Activated naive CD8-positive, alpha-beta T cell (primary cell): ENCODE measurements at regions not wholly inside any gene's neighbourhood (a gene's known extent, or its start where the extent isn't known, plus 50 kb on each side); places are given as distances from the start of the nearest gene placed in this dataset.

Experiments used
- H3K27ac Mint-ChIP-seq: one replicate; pipeline ENCODE4 v1.8.0; 2021; ENCODE audit warnings: mixed read lengths
- H3K27me3 Mint-ChIP-seq: one replicate; pipeline ENCODE4 v1.8.0; 2021; ENCODE audit warnings: mixed read lengths
- H3K36me3 Mint-ChIP-seq: one replicate; pipeline ENCODE4 v1.8.0; 2021; ENCODE audit warnings: mixed read lengths
- H3K4me1 Mint-ChIP-seq: one replicate; pipeline ENCODE4 v1.8.0; 2021; ENCODE audit warnings: low read depth, mixed read lengths
- H3K4me3 Mint-ChIP-seq: one replicate; pipeline ENCODE4 v1.8.0; 2021; ENCODE audit warnings: mild to moderate bottlenecking, mixed read lengths
- H3K9me3 Mint-ChIP-seq: one replicate; pipeline ENCODE4 v1.8.0; 2021; ENCODE audit warnings: low read depth, mixed read lengths

DNA sequence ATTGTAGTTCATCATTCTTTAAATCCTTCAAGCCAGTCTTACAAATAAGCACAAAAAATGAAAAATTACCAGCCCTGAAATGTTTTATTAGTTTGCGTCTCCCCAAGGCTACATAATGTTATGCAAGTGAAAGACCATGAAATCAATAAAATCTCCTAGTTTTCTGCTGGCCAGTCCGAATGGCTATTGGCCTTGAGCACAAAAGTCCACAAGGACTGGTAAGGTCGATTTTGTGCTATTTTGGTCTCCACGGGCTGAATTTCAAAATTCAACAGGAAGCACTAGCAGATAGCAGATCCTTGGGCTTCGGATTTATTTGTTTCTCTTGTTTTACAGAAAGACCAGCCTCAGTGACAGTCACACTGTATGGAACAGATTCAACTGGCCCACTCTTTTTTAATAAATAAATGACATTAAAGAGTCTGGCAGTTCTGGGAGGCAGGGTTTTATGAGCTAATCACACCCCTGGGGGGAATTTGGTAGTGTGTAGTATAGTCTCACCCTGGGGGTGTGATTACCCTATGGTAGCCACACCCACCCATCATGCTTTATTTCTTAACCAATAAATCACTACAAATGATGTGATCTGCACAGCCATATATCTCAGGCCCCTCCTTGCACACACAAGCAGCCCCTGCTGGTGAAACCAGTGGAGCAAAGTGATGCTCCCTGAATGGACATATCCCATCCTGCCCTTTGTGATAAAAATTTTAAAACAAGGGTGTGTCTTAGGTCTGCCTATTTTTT is 51.1 kb upstream of the TMEM33 start:
- no peak overlapping the region for H3K4me3 Mint-ChIP-seq

DNA sequence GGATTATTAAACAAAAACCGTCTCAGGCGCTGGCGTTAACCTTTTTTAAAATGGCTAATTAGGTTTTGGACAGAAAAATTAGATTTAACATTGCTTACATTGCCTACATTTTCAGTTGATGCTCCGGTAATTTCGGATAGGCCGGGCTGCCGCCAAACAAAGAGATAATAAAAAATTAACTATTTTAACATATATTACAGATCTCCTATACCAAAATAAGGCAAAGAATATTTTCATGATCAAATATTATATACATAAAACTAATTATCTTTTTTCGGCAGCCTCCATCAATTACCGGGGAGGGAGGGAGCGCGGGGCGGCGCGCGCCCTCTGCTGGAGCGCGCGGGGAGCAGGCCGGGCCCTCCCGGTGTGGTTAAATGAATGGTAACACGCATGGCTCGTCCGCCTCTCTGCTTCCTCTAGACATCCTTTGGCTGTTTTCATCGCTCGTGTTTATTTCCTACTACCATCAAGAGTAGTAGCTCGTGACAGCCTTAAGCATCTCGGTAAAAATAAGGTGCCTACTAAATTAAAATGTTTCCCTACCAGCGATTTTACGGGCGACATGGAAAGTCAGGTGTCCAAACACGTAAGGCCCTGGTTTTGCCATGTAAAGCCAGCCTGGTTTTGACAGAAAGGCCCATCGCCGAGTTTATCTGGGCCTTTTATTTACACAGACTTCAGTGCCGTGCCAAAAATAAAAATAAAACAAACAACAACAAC is 52.4 kb upstream of the TMEM33 start:
- peaks cover 32% of the 10 kb centered on the region for H3K27me3 Mint-ChIP-seq
- no peak overlapping the region for H3K27ac Mint-ChIP-seq
- H3K4me1 Mint-ChIP-seq = peaks cover 16% of the 10 kb centered on the region
- no peaks in the 10 kb centered on the region for H3K9me3 Mint-ChIP-seq
- H3K36me3 Mint-ChIP-seq = no peaks in the 10 kb centered on the region
- peak overlapping the region; percentile 75 for H3K4me3 Mint-ChIP-seq

More for the DNA sequence above, 51.1 kb upstream of the TMEM33 start:
- H3K36me3 Mint-ChIP-seq = no peaks in the 10 kb centered on the region
- H3K27me3 Mint-ChIP-seq = peaks cover 28% of the 10 kb centered on the region
- H3K27ac Mint-ChIP-seq = no peak overlapping the region
- no peaks in the 10 kb centered on the region for H3K9me3 Mint-ChIP-seq
- peaks cover 12% of the 10 kb centered on the region for H3K4me1 Mint-ChIP-seq

DNA sequence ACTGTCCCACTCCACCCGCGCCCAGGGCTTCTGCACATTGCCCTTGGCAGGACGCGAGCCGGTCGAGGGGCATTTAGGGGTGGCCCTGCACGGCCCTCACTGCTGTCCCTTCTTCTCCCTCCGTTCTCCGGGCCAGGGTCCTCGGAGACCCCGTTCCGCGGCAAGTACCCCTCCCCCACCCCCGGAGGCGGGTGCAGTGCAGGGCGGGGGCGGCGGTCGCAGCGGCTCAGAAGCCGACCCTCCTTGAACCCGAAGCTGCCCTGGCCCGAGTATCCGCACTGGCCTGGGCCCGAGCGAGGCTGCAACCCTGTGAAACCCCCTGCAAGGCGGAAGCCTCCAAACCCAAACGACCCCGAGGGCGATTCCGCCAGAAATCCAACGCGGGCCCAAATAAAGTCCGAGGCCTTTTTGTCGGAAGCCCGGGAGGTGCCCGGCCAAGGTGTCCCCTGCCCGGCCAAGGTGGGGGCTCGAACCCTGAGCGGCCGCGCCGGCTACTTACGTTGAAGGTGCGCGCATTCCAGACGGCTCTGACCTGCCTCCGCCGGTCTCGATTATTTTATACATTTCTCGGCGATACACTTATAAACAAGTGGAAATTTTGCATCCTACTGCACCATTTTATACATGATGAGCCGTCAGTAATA is 53.1 kb upstream of the TMEM33 start:
- Mint-ChIP-seq H3K27ac (no peak overlapping the region), H3K36me3 (no peaks in the 10 kb centered on the region), H3K27me3 (peaks cover 31% of the 10 kb centered on the region), H3K4me1 (peaks cover 16% of the 10 kb centered on the region), H3K9me3 (no peaks in the 10 kb centered on the region), H3K4me3 (peak overlapping the region; percentile 75)

DNA sequence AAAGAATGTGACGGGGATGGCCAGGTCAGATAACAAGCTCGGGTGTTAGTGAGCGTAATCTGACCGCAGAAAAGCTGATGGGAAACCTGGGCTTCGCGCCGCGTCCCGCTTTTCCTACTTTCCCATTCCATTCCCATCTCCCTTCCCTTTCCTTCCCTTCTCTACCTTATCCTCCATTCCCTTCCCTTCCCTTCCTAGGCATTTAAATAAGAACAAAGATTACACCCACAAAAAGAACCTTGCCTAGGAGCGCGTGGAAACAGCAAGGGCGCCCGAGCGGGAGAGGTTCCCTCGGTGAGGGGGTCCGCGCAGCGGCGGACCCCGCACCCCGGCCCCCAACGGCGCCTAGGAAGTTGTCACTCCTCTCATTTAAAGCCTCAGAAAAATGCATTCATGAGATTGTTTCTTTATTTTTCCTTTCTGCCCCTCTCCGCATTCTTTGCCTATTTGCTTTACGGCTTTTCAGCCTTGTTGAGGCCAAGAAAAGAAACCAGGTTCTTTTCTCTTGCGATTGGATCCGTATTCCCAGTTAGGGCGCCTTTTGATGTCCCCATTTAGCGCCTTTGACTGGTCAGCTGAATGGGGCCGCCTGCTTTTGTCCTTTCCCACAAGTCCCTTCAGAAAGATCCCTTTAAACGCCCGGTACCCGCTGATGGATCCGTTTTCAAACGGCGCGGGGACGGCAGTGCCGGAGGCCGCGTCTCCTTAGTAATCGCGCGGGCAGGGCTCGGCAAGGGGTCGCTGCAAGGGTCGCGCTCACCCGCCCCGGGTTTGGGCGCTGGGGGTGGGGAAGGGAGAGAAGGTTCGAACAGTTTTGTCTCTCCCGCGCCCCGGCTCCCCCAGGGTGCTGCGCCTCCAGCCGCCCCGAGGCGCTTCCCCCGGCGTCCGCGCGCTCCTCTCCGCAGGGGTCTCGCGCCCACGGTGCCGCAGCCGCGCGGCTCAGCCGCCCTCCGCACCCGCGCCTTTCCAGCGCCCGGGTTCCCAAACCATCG is 54.1 kb upstream of the TMEM33 start:
- H3K27me3 Mint-ChIP-seq = peaks cover 34% of the 10 kb centered on the region
- H3K36me3 Mint-ChIP-seq = no peaks in the 10 kb centered on the region
- H3K9me3 Mint-ChIP-seq = no peaks in the 10 kb centered on the region
- H3K4me1 Mint-ChIP-seq = peaks cover 16% of the 10 kb centered on the region
- H3K4me3 Mint-ChIP-seq = peak overlapping the region; percentile 80
- H3K27ac Mint-ChIP-seq = no peak overlapping the region

DNA sequence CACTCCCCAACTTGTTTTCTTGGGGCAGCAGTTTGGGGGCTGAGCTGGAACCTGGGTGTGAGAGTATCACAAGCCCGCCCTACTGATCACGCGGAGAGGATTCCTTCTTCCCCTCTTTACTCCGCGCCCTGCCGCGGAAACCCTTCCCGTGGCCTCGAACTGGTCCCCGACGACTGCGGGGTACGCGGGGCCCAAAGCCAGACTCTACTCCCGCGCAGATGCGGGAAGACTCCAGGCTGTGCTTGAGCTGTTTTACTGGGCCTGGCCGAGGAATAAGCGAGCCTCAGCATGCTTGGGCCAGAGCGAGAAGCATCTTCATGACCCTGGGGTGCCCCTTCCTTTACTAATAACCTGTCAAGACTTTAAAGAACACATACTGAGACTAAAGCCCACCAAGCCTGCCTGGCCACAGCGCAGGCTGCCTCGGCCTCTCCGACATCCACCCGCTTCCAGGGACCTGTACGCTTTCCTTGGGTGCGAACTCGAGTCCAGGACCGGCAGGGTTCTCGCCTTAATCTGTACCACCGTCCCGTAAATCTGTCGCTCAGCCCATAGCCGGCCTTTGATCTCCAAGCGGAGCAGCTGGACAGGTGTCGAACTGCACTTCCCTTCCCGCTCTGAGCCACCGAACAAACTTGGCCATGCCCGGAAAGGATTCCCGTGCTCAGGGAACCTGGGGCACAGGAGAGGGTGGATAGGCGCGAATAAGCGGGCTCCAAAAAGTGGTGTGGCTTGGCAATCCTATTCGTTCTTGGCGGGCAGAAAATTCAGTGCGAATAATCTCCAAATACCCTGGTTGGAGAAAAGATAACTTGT is 55.0 kb upstream of the TMEM33 start:
- Mint-ChIP-seq H3K27ac (no peak overlapping the region), H3K4me1 (peaks cover 16% of the 10 kb centered on the region), H3K27me3 (peaks cover 42% of the 10 kb centered on the region), H3K4me3 (peak overlapping the region; percentile 60), H3K9me3 (no peaks in the 10 kb centered on the region), H3K36me3 (no peaks in the 10 kb centered on the region)

DNA sequence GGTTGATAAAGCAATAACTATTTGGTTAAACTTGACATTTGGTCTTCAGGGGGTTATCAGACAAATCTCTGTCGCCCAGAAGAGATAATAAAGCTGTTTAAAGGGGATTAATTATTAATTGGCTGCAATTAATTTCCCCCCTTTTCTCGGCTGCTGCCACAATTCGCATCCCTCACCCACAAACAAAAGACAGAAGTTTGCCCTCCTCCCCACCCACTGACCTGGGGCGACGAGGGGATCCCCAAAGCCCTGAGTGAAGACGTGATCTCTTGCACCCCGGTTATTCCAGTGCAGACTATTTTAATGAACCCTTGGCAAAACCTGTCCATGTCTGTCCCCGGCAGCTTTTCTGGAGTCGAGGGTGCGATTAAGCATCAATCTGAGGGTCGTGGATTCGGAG is 55.7 kb upstream of the TMEM33 start:
- H3K27ac Mint-ChIP-seq = no peak overlapping the region
- no peak overlapping the region for H3K4me3 Mint-ChIP-seq
- peaks cover 39% of the 10 kb centered on the region for H3K27me3 Mint-ChIP-seq
- no peaks in the 10 kb centered on the region for H3K36me3 Mint-ChIP-seq
- H3K4me1 Mint-ChIP-seq = peaks cover 16% of the 10 kb centered on the region
- no peaks in the 10 kb centered on the region for H3K9me3 Mint-ChIP-seq

DNA sequence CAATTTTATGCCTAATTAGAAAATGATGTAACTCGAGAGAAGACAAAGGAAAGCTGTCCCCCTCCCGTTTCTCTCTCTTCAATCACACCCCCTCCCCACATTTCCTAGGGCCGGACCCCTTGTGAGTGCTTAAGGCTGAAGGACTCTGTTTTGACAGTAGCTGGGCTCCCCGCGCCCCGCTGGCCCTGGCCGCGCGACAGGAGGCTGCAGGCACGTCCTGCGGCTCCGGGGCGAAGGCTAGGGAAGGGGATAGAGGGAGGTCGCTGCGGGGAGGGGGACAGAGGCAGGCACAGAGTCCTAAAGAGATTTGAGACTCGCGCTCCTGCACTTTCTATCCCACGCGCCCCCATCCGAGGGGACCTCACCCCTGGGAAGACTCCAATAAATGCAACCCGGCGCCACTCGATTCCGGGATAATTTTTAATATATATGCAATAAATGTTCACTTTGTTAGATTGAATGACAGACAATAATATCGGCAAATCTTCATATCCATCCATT is 56.2 kb upstream of the TMEM33 start:
- Mint-ChIP-seq H3K9me3 (no peaks in the 10 kb centered on the region), H3K4me3 (no peak overlapping the region), H3K27ac (no peak overlapping the region), H3K36me3 (no peaks in the 10 kb centered on the region), H3K4me1 (peaks cover 16% of the 10 kb centered on the region), H3K27me3 (peaks cover 41% of the 10 kb centered on the region)

DNA sequence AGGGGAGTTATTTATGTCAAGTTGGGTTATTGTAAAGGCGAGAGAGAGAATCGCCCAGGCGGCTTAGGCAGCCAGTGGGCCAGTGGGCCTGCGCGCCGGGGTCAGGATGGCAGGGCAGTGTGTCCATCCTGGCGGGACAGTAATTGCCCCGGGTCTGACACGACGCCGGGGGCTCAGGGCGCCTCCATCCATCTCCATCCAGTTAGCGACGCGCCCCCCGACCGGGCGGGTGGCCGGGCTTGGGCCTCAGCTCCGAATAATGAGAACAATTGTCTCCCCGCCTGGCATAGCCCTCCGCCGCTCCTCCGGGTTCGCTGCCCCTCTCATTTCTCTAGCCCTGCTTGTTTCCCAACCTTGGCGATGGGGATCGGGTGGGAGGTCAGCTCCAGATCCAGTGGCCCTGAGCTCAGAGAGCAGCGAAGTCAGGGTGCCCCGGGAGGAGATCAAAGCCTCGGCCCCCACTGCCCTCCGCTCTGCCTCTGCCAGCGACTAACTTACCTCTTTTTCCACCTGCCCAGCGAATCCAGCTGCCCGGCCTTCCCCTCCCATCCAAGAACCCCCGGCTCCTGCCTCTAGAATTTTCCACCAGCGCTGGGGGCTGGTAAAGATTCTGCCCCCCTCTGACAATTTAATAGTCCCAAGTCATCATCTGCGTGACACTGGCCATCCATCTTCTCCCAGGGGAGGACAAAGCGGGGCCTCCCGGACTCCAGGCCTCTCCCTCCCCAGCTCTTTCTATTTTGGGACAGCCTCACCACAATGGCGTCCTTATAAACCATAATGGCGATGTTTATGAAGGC is 56.9 kb upstream of the TMEM33 start:
- Mint-ChIP-seq H3K9me3 (no peaks in the 10 kb centered on the region), H3K36me3 (no peaks in the 10 kb centered on the region), H3K27ac (no peak overlapping the region), H3K27me3 (peaks cover 44% of the 10 kb centered on the region), H3K4me1 (peaks cover 16% of the 10 kb centered on the region), H3K4me3 (no peak overlapping the region)

DNA sequence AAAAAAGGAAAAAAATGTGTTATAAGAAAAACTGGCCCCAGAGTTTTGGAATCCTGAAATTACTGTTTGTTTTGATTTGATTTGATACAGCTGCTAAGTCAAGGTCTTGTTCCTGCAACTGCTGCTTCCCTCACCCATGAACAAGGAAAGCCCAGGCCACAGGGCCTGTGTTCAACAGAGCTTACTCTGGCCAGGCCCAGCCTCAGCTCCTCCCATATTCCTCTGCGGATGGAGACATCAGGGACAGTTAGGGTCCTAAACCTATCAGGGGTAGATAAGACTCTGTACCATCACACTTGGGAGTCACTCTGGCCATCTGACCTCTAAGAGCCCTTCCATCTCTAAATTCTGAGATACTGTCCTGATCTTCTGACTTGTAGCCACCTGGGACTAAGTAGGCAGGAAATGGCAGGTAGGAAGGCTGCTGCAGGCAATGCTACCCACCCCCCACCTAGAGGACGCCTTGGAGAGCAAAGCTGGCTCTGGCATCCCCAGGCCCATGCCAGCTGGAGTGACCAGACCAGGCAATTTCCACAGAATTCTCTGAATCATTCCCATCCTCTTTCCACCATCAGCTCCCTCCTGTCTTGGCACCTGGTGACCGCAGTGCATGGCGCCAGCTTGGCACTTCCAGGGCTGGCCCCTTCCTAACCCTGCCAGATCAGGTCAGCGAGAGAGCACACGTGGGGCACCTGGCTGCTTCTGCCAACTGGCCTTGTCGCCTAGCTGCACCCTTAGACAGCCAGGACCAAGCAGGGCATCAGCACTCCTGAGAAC is 58.0 kb upstream of the TMEM33 start:
- H3K9me3 Mint-ChIP-seq = no peaks in the 10 kb centered on the region
- H3K4me1 Mint-ChIP-seq = peaks cover 18% of the 10 kb centered on the region
- no peak overlapping the region for H3K4me3 Mint-ChIP-seq
- H3K27me3 Mint-ChIP-seq = peaks cover 51% of the 10 kb centered on the region
- no peak overlapping the region for H3K27ac Mint-ChIP-seq
- no peaks in the 10 kb centered on the region for H3K36me3 Mint-ChIP-seq

DNA sequence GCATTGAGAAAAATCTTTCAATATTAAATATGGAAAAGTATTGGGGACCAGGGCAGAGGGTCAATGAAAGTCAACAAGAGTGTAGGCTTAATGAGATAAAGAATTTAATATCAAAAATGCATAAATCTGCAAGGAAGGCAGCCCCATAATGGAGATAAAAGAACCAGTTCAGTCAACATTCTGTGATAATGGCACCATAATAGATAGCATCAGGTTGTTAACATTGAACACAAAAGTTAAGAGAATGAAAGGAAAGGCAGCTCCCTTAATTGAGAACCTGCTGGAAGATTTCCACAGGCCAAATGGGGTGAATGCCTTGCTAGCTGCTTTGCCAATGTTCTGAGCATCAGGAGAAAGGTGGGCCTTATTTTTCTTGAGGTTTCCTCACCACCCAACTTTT is 60.4 kb upstream of the TMEM33 start:
- H3K4me3 Mint-ChIP-seq = no peak overlapping the region
- peaks cover 52% of the 10 kb centered on the region for H3K27me3 Mint-ChIP-seq
- H3K27ac Mint-ChIP-seq = no peak overlapping the region
- no peaks in the 10 kb centered on the region for H3K36me3 Mint-ChIP-seq
- H3K4me1 Mint-ChIP-seq = peaks cover 8% of the 10 kb centered on the region
- H3K9me3 Mint-ChIP-seq = no peaks in the 10 kb centered on the region

DNA sequence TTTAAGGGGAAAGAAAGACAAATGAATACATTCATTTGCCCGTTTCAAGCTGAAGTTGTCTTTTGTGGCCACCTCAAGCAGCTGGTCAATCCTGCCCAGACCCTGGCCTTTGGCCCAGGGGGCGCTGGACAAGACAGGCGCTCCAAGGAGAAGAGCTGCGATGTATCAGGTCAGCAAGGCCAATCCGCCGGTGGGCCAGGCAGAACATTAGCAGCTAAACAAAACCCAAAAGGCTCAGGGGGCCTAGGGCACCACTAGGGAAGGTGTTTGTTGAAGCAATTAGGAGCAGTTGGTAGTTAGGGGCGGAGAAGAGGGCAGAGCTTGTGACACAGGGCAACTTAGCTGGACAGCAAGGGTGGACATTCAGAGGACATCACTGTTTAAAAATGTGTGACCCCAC is 60.8 kb upstream of the TMEM33 start:
- no peaks in the 10 kb centered on the region for H3K36me3 Mint-ChIP-seq
- no peak overlapping the region for H3K4me3 Mint-ChIP-seq
- no peak overlapping the region for H3K27ac Mint-ChIP-seq
- peaks cover 49% of the 10 kb centered on the region for H3K27me3 Mint-ChIP-seq
- no peaks in the 10 kb centered on the region for H3K9me3 Mint-ChIP-seq
- peaks cover 8% of the 10 kb centered on the region for H3K4me1 Mint-ChIP-seq

DNA sequence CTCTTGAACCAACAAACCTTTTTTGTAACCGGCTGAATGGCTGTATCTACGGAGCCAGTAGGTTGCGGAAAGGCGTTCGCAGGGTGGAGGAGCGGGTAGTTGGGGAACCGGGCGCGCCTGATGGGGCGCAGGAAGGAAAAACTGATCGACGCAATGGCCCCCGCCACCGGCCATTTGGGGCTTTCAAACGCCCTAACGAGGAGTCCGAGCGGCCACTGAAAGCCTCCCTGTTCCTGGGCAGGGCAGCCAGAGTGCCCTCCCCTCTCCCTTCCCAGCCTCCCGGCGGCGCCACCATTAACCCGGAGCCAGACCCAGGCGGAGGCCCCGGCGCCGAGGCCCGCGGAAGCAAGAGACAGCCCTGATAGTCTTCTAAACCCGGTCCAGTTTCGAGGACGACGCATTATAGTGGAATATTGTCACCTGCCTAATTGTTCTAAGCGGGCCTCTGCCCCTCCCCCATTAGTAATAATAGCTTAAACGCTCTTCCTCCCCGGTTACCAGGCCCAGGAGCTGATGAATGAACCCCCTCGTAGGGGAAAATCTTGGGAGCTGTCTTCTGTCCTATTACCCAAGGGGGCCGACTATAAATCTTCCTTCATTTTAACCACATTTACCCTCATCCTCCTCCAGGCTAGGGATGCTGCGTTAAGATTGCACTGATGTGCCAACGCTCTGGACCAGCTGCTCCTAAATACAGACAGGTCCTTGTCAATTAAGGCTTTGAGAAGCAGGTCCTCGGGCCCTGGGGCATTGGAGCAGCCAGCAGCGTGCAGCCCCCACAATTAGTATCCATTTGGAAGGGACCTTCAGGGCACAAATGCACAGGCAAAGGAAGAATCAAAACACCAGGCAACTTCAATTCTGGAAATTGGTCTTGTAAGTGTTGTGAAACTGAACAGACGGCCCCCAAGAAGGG is 61.6 kb upstream of the TMEM33 start:
- H3K36me3 Mint-ChIP-seq = no peaks in the 10 kb centered on the region
- H3K9me3 Mint-ChIP-seq = no peaks in the 10 kb centered on the region
- H3K4me3 Mint-ChIP-seq = no peak overlapping the region
- peaks cover 6% of the 10 kb centered on the region for H3K4me1 Mint-ChIP-seq
- peaks cover 50% of the 10 kb centered on the region for H3K27me3 Mint-ChIP-seq
- H3K27ac Mint-ChIP-seq = no peak overlapping the region
